ENCODE measurements at regions not wholly inside any gene's neighbourhood (a gene's known extent, or its start where the extent isn't known, plus 50 kb on each side); places are given as distances from the start of the nearest gene placed in this dataset.
"Not testable (repeated sequence)": the region's sequence is repeated elsewhere in the genome, so short reads cannot be mapped to it uniquely, and the experiment has no call there.

- TF ChIP-seq CTCF (IDR thresholded peaks at IDR 0.05): no peak
- Mint-ChIP-seq H3K4me3 (no peak overlapping the region), H3K36me3 (ENCODE audit: low read depth) (no peaks in the 10 kb centered on the region), H3K4me1 (no peaks in the 10 kb centered on the region), H3K9me3 (no peaks in the 10 kb centered on the region), H3K27me3 (peaks cover 12% of the 10 kb centered on the region), H3K27ac (no peak overlapping the region)
- DNase-seq: no peak
- no peak for ATAC-seq (ENCODE audit: low read depth)
- POLR2A ChIA-PET: no interaction called here
- intact Hi-C loops (cut with micrococcal nuclease): loop anchor here (10.0 kb wide), 1 partner anchor 63 kb away; no protein-coding TSS in a partner anchor
- CTCF ChIA-PET: no interaction called here
These were observed 127.3 kb upstream of the TUT7 start for GRCh38 chr9:86481466-86481865.

- POLR2A ChIA-PET; intact Hi-C loops (cut with micrococcal nuclease); DNase-seq; H3K9me3 Mint-ChIP-seq; H3K4me3 Mint-ChIP-seq; H3K36me3 Mint-ChIP-seq (ENCODE audit: low read depth); ATAC-seq (ENCODE audit: low read depth); CTCF ChIA-PET; H3K4me1 Mint-ChIP-seq; H3K27ac Mint-ChIP-seq: not testable (repeated sequence)
- peaks cover 10% of the 10 kb centered on the region for H3K27me3 Mint-ChIP-seq
These were observed 121.0 kb upstream of the TUT7 start for GRCh38 chr9:86475255-86475654.

GRCh38 chr9:86471171-86471815, 117.1 kb upstream of the TUT7 start:
- Mint-ChIP-seq H3K9me3 (no peaks in the 10 kb centered on the region), H3K36me3 (ENCODE audit: low read depth) (no peaks in the 10 kb centered on the region), H3K27ac (no peak overlapping the region), H3K4me3 (no peak overlapping the region), H3K27me3 (peaks cover 11% of the 10 kb centered on the region), H3K4me1 (no peaks in the 10 kb centered on the region)
- ATAC-seq (ENCODE audit: low read depth): no peak
- CTCF ChIA-PET: no interaction called here
- no peak for TF ChIP-seq CTCF (IDR thresholded peaks at IDR 0.05)
- POLR2A ChIA-PET: no interaction called here
- intact Hi-C loops (cut with micrococcal nuclease): no loop called here
- DNase-seq: no peak

- no peaks in the 10 kb centered on the region for H3K9me3 Mint-ChIP-seq
- ChIA-PET POLR2A (no interaction called here), CTCF (no interaction called here)
- DNase-seq (no peak), ATAC-seq (ENCODE audit: low read depth) (no peak)
- peaks cover 13% of the 10 kb centered on the region for H3K27me3 Mint-ChIP-seq
- no peaks in the 10 kb centered on the region for H3K36me3 Mint-ChIP-seq (ENCODE audit: low read depth)
- H3K4me1 Mint-ChIP-seq: no peaks in the 10 kb centered on the region
- no peak for TF ChIP-seq CTCF (IDR thresholded peaks at IDR 0.05)
- H3K4me3 Mint-ChIP-seq: no peak overlapping the region
- intact Hi-C loops (cut with micrococcal nuclease): no loop called here
- no peak overlapping the region for H3K27ac Mint-ChIP-seq
These were observed 116.1 kb upstream of the TUT7 start for GRCh38 chr9:86470326-86470725.

GRCh38 chr9:86469476-86470250, 115.5 kb upstream of the TUT7 start:
- ATAC-seq (ENCODE audit: low read depth) (no peak), DNase-seq (no peak)
- Mint-ChIP-seq H3K4me3 (no peak overlapping the region), H3K27ac (no peak overlapping the region), H3K4me1 (no peaks in the 10 kb centered on the region), H3K36me3 (ENCODE audit: low read depth) (no peaks in the 10 kb centered on the region), H3K27me3 (peaks cover 13% of the 10 kb centered on the region), H3K9me3 (no peaks in the 10 kb centered on the region)
- ChIA-PET CTCF (no interaction called here), POLR2A (no interaction called here)
- intact Hi-C loops (cut with micrococcal nuclease): no loop called here
- no peak for TF ChIP-seq CTCF (IDR thresholded peaks at IDR 0.05)
